H9 (cell line): ENCODE measurements at regions not wholly inside any gene's neighbourhood (a gene's known extent, or its start where the extent isn't known, plus 50 kb on each side); places are given as distances from the start of the nearest gene placed in this dataset.

Source experiments
- DNase-seq: peaks from one replicate; pipeline ENCODE4 v3.0.0-alpha.2; 2017
- H2AFZ ChIP-seq: one replicate; pipeline ENCODE4 v1.6.1; 2013; ENCODE audit warnings: mild to moderate bottlenecking, low read length, control low read depth, moderate library complexity
- H2AK5ac ChIP-seq: 2 replicates; pipeline ENCODE4 v1.6.1; 2013; ENCODE audit warnings: low read length, control low read depth, mixed read lengths; ENCODE audit not compliant: insufficient read length
- H2BK120ac ChIP-seq: one replicate; pipeline ENCODE4 v1.6.1; 2013; ENCODE audit warnings: low read depth, mild to moderate bottlenecking, low read length, control low read depth, inconsistent platforms; ENCODE audit not compliant: poor library complexity, severe bottlenecking
- H2BK12ac ChIP-seq: 2 replicates; pipeline ENCODE4 v1.6.1; 2013; ENCODE audit warnings: low read length, control low read depth, mixed read lengths, low read depth; ENCODE audit not compliant: insufficient read length
- H2BK15ac ChIP-seq: 2 replicates; pipeline ENCODE4 v1.6.1; 2013; ENCODE audit warnings: low read depth, low read length, control low read depth
- H2BK20ac ChIP-seq: one replicate; pipeline ENCODE4 v1.6.1; 2013; ENCODE audit warnings: low read depth, mild to moderate bottlenecking, low read length, control low read depth, inconsistent platforms; ENCODE audit not compliant: poor library complexity, severe bottlenecking
- H2BK5ac ChIP-seq: 2 replicates; pipeline ENCODE4 v1.6.1; 2013; ENCODE audit warnings: low read length, control low read depth, mixed read lengths; ENCODE audit not compliant: insufficient read length
- H3K14ac ChIP-seq: 2 replicates; pipeline ENCODE4 v1.6.1; 2013; ENCODE audit warnings: low read length, control low read depth; ENCODE audit not compliant: insufficient read depth
- H3K18ac ChIP-seq: 2 replicates; pipeline ENCODE4 v1.6.1; 2013; ENCODE audit warnings: low read depth, mild to moderate bottlenecking, mixed read lengths, low read length, control low read depth; ENCODE audit not compliant: insufficient read length
- H3K23ac ChIP-seq: 2 replicates; pipeline ENCODE4 v1.6.1; 2013; ENCODE audit warnings: low read length, control low read depth, mixed read lengths, low read depth; ENCODE audit not compliant: insufficient read length
- H3K23me2 ChIP-seq: 2 replicates; pipeline ENCODE4 v1.6.1; 2013; ENCODE audit warnings: low read depth, mild to moderate bottlenecking, mixed read lengths, low read length, control low read depth; ENCODE audit not compliant: insufficient read length, poor library complexity, severe bottlenecking
- H3K27ac ChIP-seq: 2 replicates; pipeline ENCODE4 v1.5.1; 2013; ENCODE audit warnings: low read length, control low read depth, mixed read lengths, low read depth; ENCODE audit not compliant: insufficient read length
- H3K27me3 ChIP-seq: 2 replicates; pipeline ENCODE4 v1.6.1; 2013; ENCODE audit warnings: low read length, control low read depth, inconsistent platforms; ENCODE audit not compliant: insufficient read depth
- H3K4ac ChIP-seq: 2 replicates; pipeline ENCODE4 v1.6.1; 2013; ENCODE audit warnings: low read depth, mild to moderate bottlenecking, control low read depth, inconsistent platforms, low read length, moderate library complexity
- H3K4me1 ChIP-seq: 2 replicates; pipeline ENCODE4 v1.6.1; 2013; ENCODE audit warnings: low read length, control low read depth, inconsistent platforms; ENCODE audit not compliant: insufficient read depth
- H3K4me2 ChIP-seq: 2 replicates; pipeline ENCODE4 v1.6.1; 2013; ENCODE audit warnings: low read length, control low read depth, mixed read lengths; ENCODE audit not compliant: insufficient read length, insufficient read depth
- H3K56ac ChIP-seq: 2 replicates; pipeline ENCODE4 v1.6.1; 2013; ENCODE audit warnings: low read depth, mild to moderate bottlenecking, mixed read lengths, low read length, control low read depth; ENCODE audit not compliant: insufficient read length
- H3K79me1 ChIP-seq: 2 replicates; pipeline ENCODE4 v1.6.1; 2013; ENCODE audit warnings: low read depth, mild to moderate bottlenecking, moderate library complexity, low read length, control low read depth, inconsistent platforms; ENCODE audit not compliant: insufficient read depth, poor library complexity, severe bottlenecking
- H3K79me2 ChIP-seq: 2 replicates; pipeline ENCODE4 v1.6.1; 2013; ENCODE audit warnings: low read length, control low read depth, inconsistent platforms; ENCODE audit not compliant: insufficient read depth
- H3K9ac ChIP-seq: 2 replicates; pipeline ENCODE4 v1.6.1; 2013; ENCODE audit warnings: low read length, control low read depth, mixed read lengths; ENCODE audit not compliant: insufficient read length; ENCODE audit errors: extremely low read depth
- H3K9me3 ChIP-seq: one replicate; pipeline ENCODE4 v1.6.1; 2013; ENCODE audit warnings: low read depth, low read length, inconsistent platforms; ENCODE audit not compliant: control insufficient read depth
- H3T11ph ChIP-seq: one replicate; pipeline ENCODE4 v1.6.1; 2013; ENCODE audit warnings: mild to moderate bottlenecking, low read length, control low read depth, inconsistent platforms
- H4K20me1 ChIP-seq: one replicate; pipeline ENCODE4 v1.6.1; 2013; ENCODE audit not compliant: control insufficient read depth, insufficient read length, insufficient read depth
- H4K5ac ChIP-seq: 2 replicates; pipeline ENCODE4 v1.6.1; 2013; ENCODE audit warnings: low read depth, mild to moderate bottlenecking, mixed read lengths, low read length, control low read depth; ENCODE audit not compliant: insufficient read length
- H4K8ac ChIP-seq: replicated peaks from 2 replicates; pipeline ENCODE4 v1.6.1; 2013; ENCODE audit warnings: low read length, control low read depth, mixed read lengths, low read depth; ENCODE audit not compliant: insufficient read length
- H4K91ac ChIP-seq: 2 replicates; pipeline ENCODE4 v1.6.1; 2013; ENCODE audit warnings: low read depth, mild to moderate bottlenecking, moderate library complexity, mixed read lengths, low read length, control low read depth; ENCODE audit not compliant: insufficient read length
- H3K27ac Mint-ChIP-seq, 3 experiments: 2 replicates in 2 of 3; 3 replicates in 1 of 3; pipeline ENCODE4 v1.8.0; 2020 to 2021; ENCODE audit warnings: mixed read lengths in 3 of 3, mild to moderate bottlenecking in 1 of 3, moderate library complexity in 1 of 3
- H3K27me3 Mint-ChIP-seq: 2 replicates; pipeline ENCODE4 v1.8.0; 2021; ENCODE audit warnings: low read depth, mild to moderate bottlenecking, moderate library complexity, mixed read lengths
- H3K36me3 Mint-ChIP-seq, 3 experiments: 2 replicates in 2 of 3; 3 replicates in 1 of 3; pipeline ENCODE4 v1.8.0; 2020 to 2021; ENCODE audit warnings: low read depth in 3 of 3, mixed read lengths in 3 of 3; ENCODE audit not compliant: insufficient read depth in 1 of 3
- H3K4me1 Mint-ChIP-seq, 2 experiments: 2 replicates each; pipeline ENCODE4 v1.8.0; 2020; ENCODE audit warnings: mixed read lengths in 2 of 2
- H3K4me3 Mint-ChIP-seq, 2 experiments: 2 replicates in 1 of 2; 3 replicates in 1 of 2; pipeline ENCODE4 v1.8.0; 2020 to 2021; ENCODE audit warnings: mild to moderate bottlenecking in 2 of 2, mixed read lengths in 2 of 2, moderate library complexity in 1 of 2
- H3K9me3 Mint-ChIP-seq, 2 experiments: 2 replicates in 1 of 2; 3 replicates in 1 of 2; pipeline ENCODE4 v1.8.0; 2020; ENCODE audit warnings: mild to moderate bottlenecking in 2 of 2, mixed read lengths in 2 of 2, moderate library complexity in 1 of 2
- WGBS: extraction: QIAGEN DNeasy Blood & Tissue Kit; methylation state at CpG from one replicate; pipeline ENCODE4 v1.1.7; 2013; ENCODE audit warnings: missing lambda C conversion rate, low lambda C conversion rate, mixed read lengths; ENCODE audit not compliant: insufficient read length; ENCODE audit errors: extremely low coverage; 5-methylcytosine and 5-hydroxymethylcytosine counted together
- TF ChIP-seq, protein P1 (sequence below): fragments of 200-600 bp; sonication (generic); conservative IDR thresholded peaks from 3 replicates; pipeline ENCODE4 v1.8.0; 2021; ENCODE audit warnings: antibody characterized with exemption, mild to moderate bottlenecking

DNA sequence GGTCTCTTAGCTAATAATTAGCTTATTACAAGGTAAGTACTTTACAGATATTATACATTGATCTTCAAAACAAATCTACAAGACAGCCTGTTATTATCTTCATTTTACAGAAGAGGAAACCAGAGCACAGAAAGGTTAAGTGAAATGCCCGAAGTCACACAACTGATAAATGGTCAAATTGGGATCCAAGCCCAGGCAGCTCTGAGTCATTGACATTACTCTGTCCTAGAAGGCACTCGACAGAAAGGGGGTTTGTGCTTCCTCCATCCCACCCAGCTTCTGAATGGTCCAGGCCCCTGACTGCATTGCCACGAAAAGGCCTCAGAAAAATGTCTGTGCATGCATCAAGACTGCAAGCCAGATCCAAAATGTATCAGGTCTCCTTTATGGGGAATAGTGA lies 81.3 kb upstream of the ZNF438 start:
- Histone ChIP-seq H4K91ac (no peak overlapping the region), H3K23me2 (no peaks in the 10 kb centered on the region), H2BK20ac (no peak overlapping the region), H3K4ac (no peak overlapping the region), H3K18ac (no peak overlapping the region), H3K79me1 (no peaks in the 10 kb centered on the region), H3T11ph (no peak overlapping the region), H2BK120ac (no peak overlapping the region), H3K4me1 (no peaks in the 10 kb centered on the region), H3K56ac (no peak overlapping the region), H2BK5ac (no peak overlapping the region), H3K27me3 (no peaks in the 10 kb centered on the region), H3K27ac (no peak overlapping the region), H4K8ac (no peak overlapping the region), H4K5ac (no peak overlapping the region), H3K14ac (no peak overlapping the region), H3K9ac (no peak overlapping the region), H3K9me3 (no peaks in the 10 kb centered on the region), H3K79me2 (no peaks in the 10 kb centered on the region), H3K23ac (no peak overlapping the region), H4K20me1 (no peaks in the 10 kb centered on the region), H2AK5ac (no peak overlapping the region), H3K4me2 (no peak overlapping the region), H2AFZ (no peak overlapping the region), H2BK15ac (no peak overlapping the region), H2BK12ac (no peak overlapping the region)
- Mint-ChIP-seq H3K4me3 (no peak overlapping the region), H3K9me3 (peaks cover 12 to 22% of the 10 kb centered on the region in 2 experiments), H3K36me3 (peaks cover 0 to 11% (median 10%) of the 10 kb centered on the region in 3 experiments), H3K27ac (no peak overlapping the region), H3K27me3 (no peaks in the 10 kb centered on the region; the same call in none of the 2 replicates), H3K4me1 (no peaks in the 10 kb centered on the region)
- no peak for DNase-seq
- WGBS: no CpG with 5 or more reads among the region's 3 CpGs
- TF ChIP-seq, protein P1, sequence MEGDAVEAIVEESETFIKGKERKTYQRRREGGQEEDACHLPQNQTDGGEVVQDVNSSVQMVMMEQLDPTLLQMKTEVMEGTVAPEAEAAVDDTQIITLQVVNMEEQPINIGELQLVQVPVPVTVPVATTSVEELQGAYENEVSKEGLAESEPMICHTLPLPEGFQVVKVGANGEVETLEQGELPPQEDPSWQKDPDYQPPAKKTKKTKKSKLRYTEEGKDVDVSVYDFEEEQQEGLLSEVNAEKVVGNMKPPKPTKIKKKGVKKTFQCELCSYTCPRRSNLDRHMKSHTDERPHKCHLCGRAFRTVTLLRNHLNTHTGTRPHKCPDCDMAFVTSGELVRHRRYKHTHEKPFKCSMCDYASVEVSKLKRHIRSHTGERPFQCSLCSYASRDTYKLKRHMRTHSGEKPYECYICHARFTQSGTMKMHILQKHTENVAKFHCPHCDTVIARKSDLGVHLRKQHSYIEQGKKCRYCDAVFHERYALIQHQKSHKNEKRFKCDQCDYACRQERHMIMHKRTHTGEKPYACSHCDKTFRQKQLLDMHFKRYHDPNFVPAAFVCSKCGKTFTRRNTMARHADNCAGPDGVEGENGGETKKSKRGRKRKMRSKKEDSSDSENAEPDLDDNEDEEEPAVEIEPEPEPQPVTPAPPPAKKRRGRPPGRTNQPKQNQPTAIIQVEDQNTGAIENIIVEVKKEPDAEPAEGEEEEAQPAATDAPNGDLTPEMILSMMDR: no peak
